ENCODE measurements at regions not wholly inside any gene's neighbourhood (a gene's known extent, or its start where the extent isn't known, plus 50 kb on each side); places are given as distances from the start of the nearest gene placed in this dataset.

GRCh38 chr13:85363504-85363903 lies 435.7 kb downstream of the SLITRK6 start:
- TF ChIP-seq CTCF (IDR thresholded peaks at IDR 0.05; ENCODE audit: low read length): no peak
- no peak for TF ChIP-seq EZH2 (IDR thresholded peaks at IDR 0.05; ENCODE audit: borderline replicate concordance, low read length)
